OCI-LY7 (cell line): ENCODE measurements at regions not wholly inside any gene's neighbourhood (a gene's known extent, or its start where the extent isn't known, plus 50 kb on each side); places are given as distances from the start of the nearest gene placed in this dataset.

Experiments
- BruUV-seq: library from RNA; stranded (reverse); fragments of 400-500 nt; replicated peaks from 2 replicates; lab custom pipeline; 2021; lab: Mats Ljungman, UMichigan
- CTCF ChIA-PET: fragments of 300-600 bp; sonication (Branson Sonifier 250); formaldehyde crosslinking; loops from one replicate; lab custom pipeline; 2022; ENCODE audit warnings: antibody characterized with exemption; ENCODE audit not compliant: unreplicated experiment; lab: Charles Lee
- POLR2A ChIA-PET: fragments of 300-600 bp; sonication (Branson Sonifier 250); formaldehyde crosslinking; loops from one replicate; lab custom pipeline; 2022; ENCODE audit warnings: antibody characterized with exemption; lab: Charles Lee
- DNase-seq: peaks from one replicate; pipeline ENCODE4 v3.0.0-alpha.2; 2015; ENCODE audit warnings: low spot score
- H2AFZ ChIP-seq: fragments of 200-600 bp; sonication (generic), shearing (Covaris generic); 2 replicates; pipeline ENCODE4 v1.6.1; 2014; ENCODE audit warnings: mild to moderate bottlenecking, antibody characterized with exemption, low read length, moderate library complexity
- H3K27ac ChIP-seq: fragments of 200-600 bp; sonication (generic); 2 replicates; pipeline ENCODE4 v1.5.1; 2014; ENCODE audit warnings: mixed run types, low read depth, mild to moderate bottlenecking, moderate library complexity, low read length, inconsistent platforms; ENCODE audit not compliant: poor library complexity, severe bottlenecking
- H3K36me3 ChIP-seq: fragments of 200-600 bp; sonication (generic); 2 replicates; pipeline ENCODE4 v1.6.1; 2014; ENCODE audit warnings: mild to moderate bottlenecking, antibody characterized with exemption, low read length, moderate library complexity, mixed read lengths; ENCODE audit not compliant: insufficient read depth
- H3K4me1 ChIP-seq: fragments of 200-600 bp; sonication (generic); 2 replicates; pipeline ENCODE4 v1.5.1; 2014; ENCODE audit warnings: mild to moderate bottlenecking, low read length; ENCODE audit not compliant: insufficient read depth, poor library complexity, severe bottlenecking
- H3K4me2 ChIP-seq: fragments of 200-600 bp; sonication (generic); 2 replicates; pipeline ENCODE4 v1.6.1; 2014; ENCODE audit warnings: mild to moderate bottlenecking, low read length
- H3K4me3 ChIP-seq: fragments of 200-600 bp; sonication (generic); 2 replicates; pipeline ENCODE4 v1.5.1; 2014; ENCODE audit warnings: mild to moderate bottlenecking, low read depth, low read length; ENCODE audit not compliant: poor library complexity, severe bottlenecking
- H3K79me2 ChIP-seq: fragments of 200-600 bp; sonication (generic); 2 replicates; pipeline ENCODE4 v1.6.1; 2016; ENCODE audit warnings: low read depth, mild to moderate bottlenecking, low read length, moderate library complexity, mixed read lengths; ENCODE audit not compliant: insufficient read depth
- H3K9me2 ChIP-seq: fragments of 200-600 bp; sonication (generic); 2 replicates; pipeline ENCODE4 v1.6.1; 2016; ENCODE audit warnings: mild to moderate bottlenecking, low read length, mixed read lengths; ENCODE audit not compliant: insufficient read depth
- H3K9me3 ChIP-seq: fragments of 200-600 bp; sonication (generic); 2 replicates; pipeline ENCODE4 v1.6.1; 2014; ENCODE audit warnings: mild to moderate bottlenecking, mixed run types, low read length, mixed read lengths
- H4K20me1 ChIP-seq: fragments of 200-600 bp; sonication (generic); 2 replicates; pipeline ENCODE4 v1.6.1; 2014; ENCODE audit warnings: mild to moderate bottlenecking, antibody characterized with exemption, low read length, moderate library complexity, mixed read lengths; ENCODE audit not compliant: insufficient read depth
- EZH2phosphoT487 ChIP-seq: fragments of 200-600 bp; sonication (generic); IDR thresholded peaks from 2 replicates; pipeline ENCODE4 v1.6.1; 2018; ENCODE audit warnings: low read depth, borderline replicate concordance, mild to moderate bottlenecking, mixed run types, antibody characterized with exemption, low read length, moderate library complexity, mixed read lengths
- intact Hi-C: fragments of 100-400 bp; cut with micrococcal nuclease; formaldehyde crosslinking; loops from one replicate; pipeline ENCODE4 v1.10.0; 2022; ENCODE audit not compliant: unreplicated experiment
- TF ChIP-seq, protein P1 (sequence below): fragments of 200-600 bp; sonication (generic); conservative IDR thresholded peaks from 2 replicates; pipeline ENCODE4 v1.5.1; 2014; ENCODE audit warnings: mild to moderate bottlenecking, antibody characterized with exemption, low read length, moderate library complexity, mixed read lengths

GRCh38 chr20:17825960-17826843, 126.4 kb downstream of the BANF2 start:
- no peaks in the 10 kb centered on the region for H4K20me1 ChIP-seq
- H3K4me2 ChIP-seq = no peak overlapping the region
- H3K9me3 ChIP-seq = no peaks in the 10 kb centered on the region
- no peaks in the 10 kb centered on the region for H3K9me2 ChIP-seq
- no peak for TF ChIP-seq EZH2phosphoT487
- TF ChIP-seq, protein P1, sequence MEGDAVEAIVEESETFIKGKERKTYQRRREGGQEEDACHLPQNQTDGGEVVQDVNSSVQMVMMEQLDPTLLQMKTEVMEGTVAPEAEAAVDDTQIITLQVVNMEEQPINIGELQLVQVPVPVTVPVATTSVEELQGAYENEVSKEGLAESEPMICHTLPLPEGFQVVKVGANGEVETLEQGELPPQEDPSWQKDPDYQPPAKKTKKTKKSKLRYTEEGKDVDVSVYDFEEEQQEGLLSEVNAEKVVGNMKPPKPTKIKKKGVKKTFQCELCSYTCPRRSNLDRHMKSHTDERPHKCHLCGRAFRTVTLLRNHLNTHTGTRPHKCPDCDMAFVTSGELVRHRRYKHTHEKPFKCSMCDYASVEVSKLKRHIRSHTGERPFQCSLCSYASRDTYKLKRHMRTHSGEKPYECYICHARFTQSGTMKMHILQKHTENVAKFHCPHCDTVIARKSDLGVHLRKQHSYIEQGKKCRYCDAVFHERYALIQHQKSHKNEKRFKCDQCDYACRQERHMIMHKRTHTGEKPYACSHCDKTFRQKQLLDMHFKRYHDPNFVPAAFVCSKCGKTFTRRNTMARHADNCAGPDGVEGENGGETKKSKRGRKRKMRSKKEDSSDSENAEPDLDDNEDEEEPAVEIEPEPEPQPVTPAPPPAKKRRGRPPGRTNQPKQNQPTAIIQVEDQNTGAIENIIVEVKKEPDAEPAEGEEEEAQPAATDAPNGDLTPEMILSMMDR = no peak
- intact Hi-C loops = no loop called here
- H3K4me3 ChIP-seq = no peak overlapping the region
- ChIA-PET CTCF (no interaction called here), POLR2A (interaction anchor here (0.8 to 0.9 kb wide), 2 partner anchors 16 to 19 kb away, joined by 3 read pairs; no protein-coding TSS in a partner anchor)
- H3K79me2 ChIP-seq = no peaks in the 10 kb centered on the region
- H3K27ac ChIP-seq = no peak overlapping the region
- peaks cover 5% of the 10 kb centered on the region for H3K4me1 ChIP-seq
- no peak for DNase-seq
- no peak overlapping the region for H2AFZ ChIP-seq
- H3K36me3 ChIP-seq = no peaks in the 10 kb centered on the region
- BruUV-seq = no TSS peak

GRCh38 chr20:17825252-17825959, 125.6 kb downstream of the BANF2 start:
- H4K20me1 ChIP-seq = no peaks in the 10 kb centered on the region
- ChIA-PET POLR2A (interaction anchor here (0.8 to 0.9 kb wide), 2 partner anchors 17 to 20 kb away, joined by 3 read pairs; no protein-coding TSS in a partner anchor), CTCF (no interaction called here)
- H3K36me3 ChIP-seq = no peaks in the 10 kb centered on the region
- no peak overlapping the region for H3K4me3 ChIP-seq
- intact Hi-C loops = no loop called here
- H3K9me2 ChIP-seq = no peaks in the 10 kb centered on the region
- no TSS peak for BruUV-seq
- TF ChIP-seq, protein P1 = no peak
- no peak for TF ChIP-seq EZH2phosphoT487
- H3K4me2 ChIP-seq = no peak overlapping the region
- H2AFZ ChIP-seq = no peak overlapping the region
- H3K79me2 ChIP-seq = no peaks in the 10 kb centered on the region
- H3K4me1 ChIP-seq = peaks cover 5% of the 10 kb centered on the region
- no peak overlapping the region for H3K27ac ChIP-seq
- no peak for DNase-seq
- no peaks in the 10 kb centered on the region for H3K9me3 ChIP-seq
